Choroid plexus epithelial cell (primary cell): ENCODE measurements at regions not wholly inside any gene's neighbourhood (a gene's known extent, or its start where the extent isn't known, plus 50 kb on each side); places are given as distances from the start of the nearest gene placed in this dataset.

Experiments used
- DNase-seq: peaks from one replicate; pipeline ENCODE4 v3.0.0-alpha.2; 2010; ENCODE audit warnings: low read depth
- H3K4me3 ChIP-seq: 2 replicates; pipeline ENCODE4 v1.5.1; 2011; ENCODE audit warnings: low read depth, mild to moderate bottlenecking, control low read depth, low read length, moderate library complexity
- TF ChIP-seq, protein P1 (sequence below): conservative IDR thresholded peaks from 2 replicates; pipeline ENCODE4 v1.5.1; 2011; ENCODE audit warnings: low read depth, mild to moderate bottlenecking, control low read depth, inconsistent platforms, low read length, moderate library complexity

DNA sequence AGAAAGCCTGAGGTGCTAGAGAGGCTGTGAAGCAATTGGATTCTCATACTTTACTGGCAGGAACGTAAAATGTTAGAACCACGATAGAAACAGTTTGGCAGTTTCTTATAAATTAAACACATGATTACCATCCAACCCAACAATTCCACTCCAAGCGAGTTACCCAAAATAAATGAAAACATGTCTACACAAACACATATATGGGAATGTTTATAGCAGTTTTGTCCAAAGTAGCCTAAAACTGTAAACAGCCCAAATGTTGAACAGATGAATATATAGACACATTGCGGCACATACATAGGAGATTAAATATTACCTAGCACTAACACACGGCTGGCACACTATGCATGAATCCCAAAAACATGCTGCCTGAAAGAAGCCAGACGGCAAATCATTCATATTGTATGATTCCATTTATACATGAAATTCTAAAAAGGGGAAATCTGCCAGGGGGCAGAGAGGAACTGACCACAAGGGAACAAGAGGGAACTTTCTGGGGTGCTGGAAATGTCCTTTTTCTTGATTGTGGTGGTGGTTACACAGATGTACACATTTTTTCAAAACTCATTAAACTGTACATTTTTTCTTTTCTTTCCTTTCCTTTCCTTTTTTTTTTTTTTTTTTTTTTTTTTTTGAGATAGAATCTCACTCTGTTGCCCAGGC, 50.4 kb upstream of the SLC25A4 start:
- H3K4me3 ChIP-seq = no peak overlapping the region
- no peak for DNase-seq
- TF ChIP-seq, protein P1, sequence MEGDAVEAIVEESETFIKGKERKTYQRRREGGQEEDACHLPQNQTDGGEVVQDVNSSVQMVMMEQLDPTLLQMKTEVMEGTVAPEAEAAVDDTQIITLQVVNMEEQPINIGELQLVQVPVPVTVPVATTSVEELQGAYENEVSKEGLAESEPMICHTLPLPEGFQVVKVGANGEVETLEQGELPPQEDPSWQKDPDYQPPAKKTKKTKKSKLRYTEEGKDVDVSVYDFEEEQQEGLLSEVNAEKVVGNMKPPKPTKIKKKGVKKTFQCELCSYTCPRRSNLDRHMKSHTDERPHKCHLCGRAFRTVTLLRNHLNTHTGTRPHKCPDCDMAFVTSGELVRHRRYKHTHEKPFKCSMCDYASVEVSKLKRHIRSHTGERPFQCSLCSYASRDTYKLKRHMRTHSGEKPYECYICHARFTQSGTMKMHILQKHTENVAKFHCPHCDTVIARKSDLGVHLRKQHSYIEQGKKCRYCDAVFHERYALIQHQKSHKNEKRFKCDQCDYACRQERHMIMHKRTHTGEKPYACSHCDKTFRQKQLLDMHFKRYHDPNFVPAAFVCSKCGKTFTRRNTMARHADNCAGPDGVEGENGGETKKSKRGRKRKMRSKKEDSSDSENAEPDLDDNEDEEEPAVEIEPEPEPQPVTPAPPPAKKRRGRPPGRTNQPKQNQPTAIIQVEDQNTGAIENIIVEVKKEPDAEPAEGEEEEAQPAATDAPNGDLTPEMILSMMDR = no peak
